Lower leg skin (tissue), 3 donors: ENCODE measurements at regions not wholly inside any gene's neighbourhood (a gene's known extent, or its start where the extent isn't known, plus 50 kb on each side); places are given as distances from the start of the nearest gene placed in this dataset.

ENCODE experiments used
- CTCF ChIP-seq, 3 donors: fragments of 450-650 bp; IDR thresholded peaks; one replicate each; pipeline ENCODE4 v1.5.1; 2016; ENCODE audit warnings: antibody characterized with exemption in 3 of 3, mild to moderate bottlenecking in 3 of 3, moderate library complexity in 2 of 3
- POLR2A ChIP-seq, 2 donors: fragments of 450-650 bp; IDR thresholded peaks; one replicate each; pipeline ENCODE4 v1.6.1; 2016 to 2017; ENCODE audit warnings: antibody characterized with exemption in 2 of 2, mild to moderate bottlenecking in 1 of 2, moderate library complexity in 1 of 2

GRCh38 chr4:64960516-64960915 is 551.3 kb upstream of the TECRL start:
- no peak for TF ChIP-seq POLR2A (IDR thresholded peaks at IDR 0.05)
- no peak for TF ChIP-seq CTCF (IDR thresholded peaks at IDR 0.05)
